HG02623 (cell line): ENCODE measurements at regions not wholly inside any gene's neighbourhood (a gene's known extent, or its start where the extent isn't known, plus 50 kb on each side); places are given as distances from the start of the nearest gene placed in this dataset.

Source experiments
- ATAC-seq: cut with Tn5 transposase; IDR thresholded peaks from one replicate; pipeline ENCODE4 v1.9.1; 2021; ENCODE audit warnings: moderate library complexity; ENCODE audit not compliant: unreplicated experiment

GRCh38 chr9:75830303-75830702 is 60.2 kb upstream of the PCSK5 start:
- no peak for ATAC-seq

DNA sequence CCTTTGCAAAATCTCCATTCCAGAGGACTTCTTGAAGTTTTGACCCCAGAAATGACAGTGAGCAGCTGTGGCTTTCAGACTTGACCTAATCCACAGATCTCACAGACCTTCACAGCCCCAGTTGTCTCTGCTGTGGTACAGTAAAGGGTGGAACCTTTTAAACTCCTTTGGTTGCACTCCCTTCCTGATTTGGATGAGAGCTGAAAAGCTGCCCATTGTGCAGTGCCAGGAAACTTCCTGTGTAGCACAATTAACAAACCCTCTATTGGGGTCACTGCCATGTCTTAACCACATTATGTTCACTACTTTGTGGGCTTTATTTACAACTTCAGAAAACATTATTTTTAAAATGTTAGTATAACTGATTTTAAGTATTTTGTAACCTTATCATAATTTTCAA is 56.7 kb upstream of the PCSK5 start:
- ATAC-seq, result no peak

DNA sequence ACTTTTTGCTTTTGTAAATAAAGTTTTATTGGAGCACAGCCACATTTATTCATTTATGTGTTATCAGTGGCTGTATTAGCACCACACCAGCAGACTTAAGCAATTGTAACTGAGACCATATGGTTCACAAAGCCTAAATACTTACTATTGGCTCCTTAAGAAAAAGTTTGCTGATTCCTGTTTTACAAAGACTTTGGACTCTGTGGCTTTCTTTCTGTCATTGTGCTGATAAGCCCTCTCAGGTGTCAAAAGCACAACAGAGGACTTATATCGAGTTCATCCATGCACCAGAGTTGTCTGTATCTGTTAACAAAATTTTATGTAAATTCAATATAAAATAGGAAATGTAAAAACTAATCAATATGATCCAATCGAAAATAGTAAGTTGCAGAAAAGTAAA is 55.6 kb upstream of the PCSK5 start:
- no peak for ATAC-seq
